Right lobe of liver (tissue), 6 donors: ENCODE measurements at regions not wholly inside any gene's neighbourhood (a gene's known extent, or its start where the extent isn't known, plus 50 kb on each side); places are given as distances from the start of the nearest gene placed in this dataset.
"Not testable (repeated sequence)": the region's sequence is repeated elsewhere in the genome, so short reads cannot be mapped to it uniquely, and the experiment has no call there.

Source experiments
- ATAC-seq, 4 donors: fragments of 200-7000 bp; cut with Tn5 transposase; one replicate each; pipeline ENCODE4 v1.9.1; 2020; ENCODE audit warnings: mild to moderate bottlenecking in 4 of 4, moderate library complexity in 4 of 4
- DNase-seq, 3 donors: peaks; one replicate each; pipeline ENCODE4 v3.0.0-alpha.2; 2020
- H3K27ac ChIP-seq, 3 donors: fragments of 200-600 bp; one replicate each; pipeline ENCODE4 v1.8.0; 2022
- H3K27me3 ChIP-seq, 2 donors: fragments of 200-600 bp; one replicate each; pipeline ENCODE4 v1.8.0; 2022
- H3K36me3 ChIP-seq, 4 donors: fragments of 200-600 bp; sonication (generic) in 1 of 4; one replicate each; pipeline versions ENCODE4 v1.5.1 to v1.8.0; 2017 to 2022; ENCODE audit warnings: control low read depth in 1 of 4
- H3K4me1 ChIP-seq, 4 donors: fragments of 200-600 bp; sonication (generic) in 1 of 4; one replicate each; pipeline versions ENCODE4 v1.5.1 to v1.8.0; 2017 to 2022; ENCODE audit warnings: control low read depth in 1 of 4
- H3K4me3 ChIP-seq, 3 donors: fragments of 200-600 bp; one replicate each; pipeline ENCODE4 v1.8.0; 2022
- H3K9me3 ChIP-seq, 4 donors: fragments of 200-600 bp; sonication (generic) in 1 of 4; one replicate each; pipeline versions ENCODE4 v1.5.1 to v1.8.0; 2017 to 2022; ENCODE audit warnings: control low read depth in 1 of 4
- POLR2A ChIP-seq: fragments of 450-650 bp; IDR thresholded peaks from one replicate; pipeline ENCODE4 v1.6.1; 2017; ENCODE audit warnings: antibody characterized with exemption, mild to moderate bottlenecking
- WGBS: methylation state at CpG from one replicate; pipeline ENCODE4 v1.1.6; 2018; ENCODE audit warnings: low coverage, low lambda C conversion rate; ENCODE audit not compliant: insufficient coverage; ENCODE audit errors: missing lambda C conversion rate; 5-methylcytosine and 5-hydroxymethylcytosine counted together
- intact Hi-C, 2 donors: fragments of 100-400 bp; cut with DNase I; formaldehyde crosslinking; loops; one replicate each; pipeline versions ENCODE4 v1.11.2 to v1.14.1; 2022
- TF ChIP-seq, protein P1 (sequence below), 4 donors: fragments of 200-600 bp in 3 of 4; fragments of 450-650 bp in 1 of 4; IDR thresholded peaks; one replicate each; pipeline versions ENCODE4 v1.5.1 to v1.8.0; 2016 to 2022; ENCODE audit warnings: antibody characterized with exemption in 4 of 4, mild to moderate bottlenecking in 2 of 4
- donor health status: DM: no; HTN: yes; CAD: no.
- donor health status: DM: no; HTN: no; CAD: no.
- donor health status: DM: no; HTN: no; CAD: no.
- donor health status: DM: no; HTN: yes; CAD: no.
- donor health status: DM: no; HTN: yes; CAD: no.

- 56% methylated on average over 2 of the region's 2 CpGs for WGBS
- TF ChIP-seq, protein P1, sequence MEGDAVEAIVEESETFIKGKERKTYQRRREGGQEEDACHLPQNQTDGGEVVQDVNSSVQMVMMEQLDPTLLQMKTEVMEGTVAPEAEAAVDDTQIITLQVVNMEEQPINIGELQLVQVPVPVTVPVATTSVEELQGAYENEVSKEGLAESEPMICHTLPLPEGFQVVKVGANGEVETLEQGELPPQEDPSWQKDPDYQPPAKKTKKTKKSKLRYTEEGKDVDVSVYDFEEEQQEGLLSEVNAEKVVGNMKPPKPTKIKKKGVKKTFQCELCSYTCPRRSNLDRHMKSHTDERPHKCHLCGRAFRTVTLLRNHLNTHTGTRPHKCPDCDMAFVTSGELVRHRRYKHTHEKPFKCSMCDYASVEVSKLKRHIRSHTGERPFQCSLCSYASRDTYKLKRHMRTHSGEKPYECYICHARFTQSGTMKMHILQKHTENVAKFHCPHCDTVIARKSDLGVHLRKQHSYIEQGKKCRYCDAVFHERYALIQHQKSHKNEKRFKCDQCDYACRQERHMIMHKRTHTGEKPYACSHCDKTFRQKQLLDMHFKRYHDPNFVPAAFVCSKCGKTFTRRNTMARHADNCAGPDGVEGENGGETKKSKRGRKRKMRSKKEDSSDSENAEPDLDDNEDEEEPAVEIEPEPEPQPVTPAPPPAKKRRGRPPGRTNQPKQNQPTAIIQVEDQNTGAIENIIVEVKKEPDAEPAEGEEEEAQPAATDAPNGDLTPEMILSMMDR (IDR thresholded peaks at IDR 0.05), result no peak
- TF ChIP-seq POLR2A, result no peak
Measured at GRCh38 chr1:121558514-121558913, 373.7 kb downstream of the SRGAP2C start.

GRCh38 chr1:121566346-121566745, 381.6 kb downstream of the SRGAP2C start:
- 90% methylated on average over 2 of the region's 4 CpGs for WGBS
- H3K27ac ChIP-seq, result no peak overlapping the region
- no peaks in the 10 kb centered on the region for H3K27me3 ChIP-seq
- no peaks in the 10 kb centered on the region for H3K9me3 ChIP-seq
- DNase-seq (no peak), ATAC-seq (no peak)
- H3K4me3 ChIP-seq, result no peak overlapping the region
- no peaks in the 10 kb centered on the region for H3K36me3 ChIP-seq
- TF ChIP-seq, protein P1 (IDR thresholded peaks at IDR 0.05), result no peak
- no peak for TF ChIP-seq POLR2A
- H3K4me1 ChIP-seq, result no peaks in the 10 kb centered on the region
- intact Hi-C loops, result no loop called here

More at GRCh38 chr1:121558514-121558913, 373.7 kb downstream of the SRGAP2C start:
- DNase-seq, result no peak
- H3K4me3 ChIP-seq, result no peak overlapping the region
- H3K27ac ChIP-seq, result no peak overlapping the region
- intact Hi-C loops, result no loop called here
- peak in 2 of 4 donors; percentile 27 to 28 for ATAC-seq
- H3K4me1 ChIP-seq, result no peaks in the 10 kb centered on the region
- H3K9me3 ChIP-seq, result no peaks in the 10 kb centered on the region
- H3K36me3 ChIP-seq, result no peaks in the 10 kb centered on the region
- no peaks in the 10 kb centered on the region for H3K27me3 ChIP-seq

GRCh38 chr1:121569428-121569827, 384.7 kb downstream of the SRGAP2C start:
- H3K36me3 ChIP-seq, result peaks cover 0 to 4% (median 0%) of the 10 kb centered on the region in 4 donors
- no peak overlapping the region for H3K4me3 ChIP-seq
- H3K4me1 ChIP-seq, result no peaks in the 10 kb centered on the region
- DNase-seq, result no peak
- ATAC-seq, result no peak
- 67% methylated on average over 1 of the region's 1 CpG for WGBS
- no peak overlapping the region for H3K27ac ChIP-seq
- intact Hi-C loops, result no loop called here
- TF ChIP-seq POLR2A, result no peak
- TF ChIP-seq, protein P1 (IDR thresholded peaks at IDR 0.05), result no peak
- no peaks in the 10 kb centered on the region for H3K9me3 ChIP-seq
- no peaks in the 10 kb centered on the region for H3K27me3 ChIP-seq

DNA sequence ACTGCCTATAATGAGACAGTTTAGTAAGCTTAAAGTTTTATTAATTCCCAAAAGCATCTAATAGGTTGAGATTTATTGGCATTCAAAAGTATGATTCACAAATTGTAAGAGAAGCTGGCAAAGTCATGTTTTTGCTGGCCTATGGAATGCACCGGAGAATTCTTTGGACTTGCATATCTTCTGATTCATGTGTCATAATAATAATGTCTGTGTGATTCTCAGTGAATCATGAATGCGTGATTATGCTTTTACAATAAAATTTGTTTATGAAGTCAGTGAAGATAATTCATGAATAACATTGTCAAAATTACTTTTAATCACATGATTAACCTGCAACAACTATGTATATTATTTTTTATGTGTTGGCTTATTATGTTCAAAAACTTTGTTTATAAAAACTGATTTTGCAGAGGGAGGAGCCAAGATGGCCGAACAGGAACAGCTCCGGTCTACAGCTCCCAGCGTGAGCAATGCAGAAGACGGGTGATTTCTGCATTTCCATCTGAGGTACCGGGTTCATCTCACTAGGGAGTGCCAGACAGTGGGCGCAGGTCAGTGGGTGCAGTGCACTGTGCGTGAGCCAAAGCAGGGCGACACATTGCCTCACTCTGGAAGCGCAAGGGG, 389.2 kb downstream of the SRGAP2C start:
- H3K9me3 ChIP-seq, H3K36me3 ChIP-seq, H3K27me3 ChIP-seq, intact Hi-C loops, H3K27ac ChIP-seq, H3K4me1 ChIP-seq, ATAC-seq, H3K4me3 ChIP-seq, DNase-seq: not testable (repeated sequence)
- 98% methylated on average over 8 of the region's 11 CpGs for WGBS

- not testable (repeated sequence) for DNase-seq
Measured at GRCh38 chr1:121574505-121574899, 389.7 kb downstream of the SRGAP2C start.

DNA sequence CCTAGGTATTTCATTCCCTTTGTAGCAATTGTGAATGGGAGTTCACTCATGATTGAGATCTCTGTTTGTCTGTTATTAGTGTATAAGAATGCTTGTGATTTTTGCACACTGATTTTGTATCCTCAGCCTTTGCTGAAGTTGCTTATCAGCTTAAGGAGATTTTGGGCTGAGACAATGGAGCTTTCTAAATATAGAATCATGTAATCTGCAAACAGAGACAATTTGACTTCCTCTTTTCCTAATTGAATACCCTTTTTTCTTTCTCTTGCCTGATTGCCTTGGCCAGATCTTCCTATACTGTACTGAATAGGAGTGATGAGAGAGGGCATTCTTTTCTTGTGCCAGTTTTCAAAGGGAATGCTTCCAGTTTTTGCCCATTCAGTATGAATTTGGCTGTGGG, 398.1 kb downstream of the SRGAP2C start:
- intact Hi-C loops, ATAC-seq, H3K4me1 ChIP-seq, H3K27ac ChIP-seq, H3K4me3 ChIP-seq, H3K9me3 ChIP-seq, H3K27me3 ChIP-seq, H3K36me3 ChIP-seq, DNase-seq: not testable (repeated sequence)

More at GRCh38 chr1:121574505-121574899, 389.7 kb downstream of the SRGAP2C start:
- H3K36me3 ChIP-seq, H3K9me3 ChIP-seq, intact Hi-C loops, H3K27ac ChIP-seq, H3K27me3 ChIP-seq, ATAC-seq, H3K4me1 ChIP-seq, H3K4me3 ChIP-seq: not testable (repeated sequence)
- WGBS, result no CpG with 5 or more reads among the region's 12 CpGs
